ENCODE measurements at regions not wholly inside any gene's neighbourhood (a gene's known extent, or its start where the extent isn't known, plus 50 kb on each side); places are given as distances from the start of the nearest gene placed in this dataset.

- no peak for TF ChIP-seq POLR2AphosphoS5 (IDR thresholded peaks at IDR 0.05; ENCODE audit: low read depth, low read length)
- TF ChIP-seq CTCF (IDR thresholded peaks at IDR 0.05), result peak; percentile 74
- TF ChIP-seq TCF7L2 (IDR thresholded peaks at IDR 0.05; ENCODE audit: low read depth, low read length), result no peak
These were observed 106.8 kb downstream of the NHLRC3 start for GRCh38 chr13:39144941-39145533.
